GM21390 (cell line): ENCODE measurements at regions not wholly inside any gene's neighbourhood (a gene's known extent, or its start where the extent isn't known, plus 50 kb on each side); places are given as distances from the start of the nearest gene placed in this dataset.

ENCODE experiments used
- ATAC-seq: cut with Tn5 transposase; IDR thresholded peaks from one replicate; pipeline ENCODE4 v1.9.1; 2021; ENCODE audit not compliant: unreplicated experiment

DNA sequence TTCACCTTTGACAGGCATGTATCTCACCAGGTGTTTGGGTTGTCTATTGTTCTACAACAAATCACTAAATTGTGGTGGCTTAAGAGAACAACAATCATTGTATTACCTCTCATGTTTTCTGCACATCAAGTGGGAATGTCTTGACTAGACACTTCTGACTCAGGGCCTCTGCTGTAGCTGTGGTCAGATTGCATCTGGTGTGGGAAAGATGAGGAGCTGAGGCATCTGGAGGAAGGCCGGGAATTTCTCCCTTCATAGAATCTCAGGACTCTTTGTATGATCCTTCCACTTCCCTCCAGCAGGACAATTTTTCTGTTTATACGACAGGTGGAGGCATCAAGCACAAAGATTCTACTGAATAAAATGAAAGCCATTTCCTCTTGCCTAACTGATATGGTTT lies 511.8 kb upstream of the NBEA start:
- ATAC-seq: no peak

DNA sequence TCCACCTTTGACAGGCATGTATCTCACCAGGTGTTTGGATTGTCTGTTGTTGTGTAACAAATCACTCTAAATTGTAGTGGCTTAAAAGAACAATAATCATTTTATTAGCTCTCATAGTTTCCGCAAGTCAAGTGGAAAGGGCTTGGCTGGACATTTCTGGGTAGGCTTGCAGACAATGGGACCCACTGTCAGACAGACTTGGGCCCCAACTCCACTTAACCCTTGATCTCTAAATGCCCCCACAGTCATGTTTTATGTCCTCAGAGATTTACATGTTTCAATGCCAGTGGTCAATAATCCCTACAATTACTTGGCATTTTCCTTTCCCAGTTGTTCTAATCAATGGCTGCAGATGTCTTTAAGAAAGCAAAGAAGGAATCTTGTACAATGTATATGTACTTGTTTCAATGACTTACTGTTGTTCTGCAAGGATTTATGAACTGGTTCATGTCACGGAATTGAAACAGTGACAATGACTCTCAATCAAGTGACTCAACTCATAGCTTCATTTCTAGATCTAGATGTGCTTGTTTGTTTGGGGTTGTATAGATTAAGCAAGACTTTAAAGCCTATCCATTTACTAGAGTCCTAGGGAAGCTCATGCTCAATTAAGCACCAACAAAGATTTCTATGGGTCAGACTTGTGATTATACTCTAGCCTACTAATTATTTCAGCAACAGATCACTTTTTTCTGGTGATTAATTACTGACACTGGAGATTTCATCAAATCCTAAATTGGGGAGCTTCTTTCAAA lies 510.1 kb upstream of the NBEA start:
- ATAC-seq: no peak

DNA sequence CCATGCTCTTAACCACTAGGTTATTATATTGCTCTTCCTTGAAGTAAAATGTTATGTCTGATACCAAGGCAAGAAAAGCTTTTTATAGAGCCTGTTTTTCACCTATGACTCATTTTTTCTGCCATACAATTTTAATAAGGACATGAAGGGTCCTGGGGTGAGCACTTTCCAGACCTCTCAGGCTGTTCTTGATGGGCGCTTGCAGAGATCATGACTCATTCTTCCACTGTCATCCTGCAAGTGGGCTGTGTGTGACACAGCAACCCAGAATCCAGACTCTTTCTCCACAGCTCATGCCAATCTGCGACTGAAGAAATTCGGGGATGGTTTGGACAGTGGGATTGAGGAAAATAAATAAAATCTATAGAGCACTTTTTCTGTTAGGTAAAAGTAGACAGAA lies 506.7 kb upstream of the NBEA start:
- ATAC-seq: no peak

DNA sequence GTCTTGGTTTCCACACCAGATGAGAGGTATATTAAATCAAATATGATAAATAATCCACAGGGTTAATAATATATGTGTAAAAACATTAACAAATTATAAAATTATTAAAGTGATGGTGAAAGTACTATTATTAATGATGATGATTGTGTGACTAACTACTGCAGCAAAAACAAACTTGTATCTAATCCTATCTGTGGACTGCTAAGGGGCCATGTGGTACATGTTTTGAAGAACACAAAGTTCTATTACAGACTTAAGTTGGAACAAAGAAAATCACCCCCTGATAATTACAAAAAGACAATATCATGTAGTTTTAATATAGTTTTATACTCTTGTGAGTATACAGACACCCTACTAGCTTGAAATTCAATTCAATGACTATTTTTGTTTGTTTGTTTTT lies 504.2 kb upstream of the NBEA start:
- ATAC-seq: no peak

DNA sequence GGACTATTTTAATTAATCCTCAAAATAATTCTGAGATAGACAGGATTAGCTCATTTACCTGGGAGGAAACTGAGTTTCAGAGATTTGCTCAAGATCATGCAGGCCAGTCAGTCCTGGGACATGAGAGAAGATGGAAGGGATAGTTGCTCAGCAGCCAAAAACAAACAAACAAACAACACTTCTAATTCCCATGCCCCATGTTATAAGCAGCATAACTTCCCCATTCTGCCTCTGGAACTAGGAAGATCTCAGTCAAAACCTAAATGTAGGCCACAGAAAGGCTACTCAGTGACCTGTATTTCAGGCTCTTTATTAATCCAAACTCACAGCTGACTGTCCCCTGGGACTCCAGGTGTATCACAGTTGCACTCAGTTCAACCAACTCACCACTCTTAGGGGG lies 489.2 kb upstream of the NBEA start:
- no peak for ATAC-seq

DNA sequence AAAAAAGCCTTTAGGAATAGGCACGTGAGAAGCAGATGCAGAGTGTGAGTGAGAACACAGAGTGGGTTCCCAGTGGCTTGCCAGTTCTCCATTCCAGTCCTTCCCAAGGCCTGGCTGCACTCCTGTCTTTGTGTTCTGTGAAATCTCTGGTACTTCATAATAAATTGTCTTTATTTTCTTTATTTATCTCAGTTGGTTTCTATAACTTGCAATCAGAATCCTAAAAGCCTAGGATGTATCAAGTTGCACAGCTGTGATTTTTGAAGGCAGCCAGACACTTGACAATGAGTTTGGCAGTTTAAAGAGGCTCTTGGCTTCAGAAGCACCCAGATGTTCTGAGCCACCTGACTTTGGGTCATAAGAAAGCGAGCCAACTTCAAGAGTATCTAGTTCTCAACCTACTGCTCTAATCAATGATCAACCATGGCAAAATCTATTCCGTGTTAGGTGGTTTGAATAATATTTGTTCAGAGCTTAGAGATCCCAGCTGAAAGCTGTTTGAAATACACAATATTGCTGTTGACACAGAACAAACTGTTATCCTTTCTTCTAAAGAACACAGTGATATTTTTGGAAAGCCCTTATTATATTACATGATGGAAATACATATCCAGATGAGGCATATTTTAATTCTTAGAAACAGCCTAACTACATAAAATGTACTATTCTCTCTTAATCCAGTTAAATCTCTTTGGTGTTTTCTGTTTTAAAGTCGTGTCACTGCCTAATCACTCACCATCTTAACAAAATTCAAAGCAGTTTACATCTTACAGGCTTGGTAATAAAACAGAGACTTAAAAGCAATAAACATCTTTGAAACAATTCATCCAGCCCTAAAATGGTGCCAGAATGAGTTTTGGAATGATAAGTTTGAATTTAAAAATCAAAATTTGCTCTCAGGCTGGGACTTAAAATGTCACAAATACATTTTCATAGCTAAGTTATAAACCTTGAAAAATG lies 483.0 kb upstream of the NBEA start:
- ATAC-seq: no peak

DNA sequence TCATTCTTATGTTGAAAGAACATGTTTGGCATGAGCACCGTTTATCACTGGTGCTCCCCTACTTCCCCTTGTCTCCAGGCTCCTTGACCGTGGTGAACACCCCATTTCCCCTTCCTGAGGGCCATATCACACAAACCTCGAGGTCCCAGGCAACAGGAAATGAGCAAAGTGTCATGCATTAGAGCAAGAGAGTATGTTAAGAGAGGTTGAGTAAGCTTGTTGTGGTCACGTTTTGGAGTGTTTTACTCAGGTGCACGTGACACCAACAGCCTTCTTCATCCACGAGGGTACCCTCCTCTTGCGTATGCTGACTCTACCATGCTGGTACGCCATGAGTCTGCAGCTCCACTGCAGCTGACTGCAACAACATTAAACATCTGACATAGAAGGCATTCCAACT lies 482.2 kb upstream of the NBEA start:
- no peak for ATAC-seq

DNA sequence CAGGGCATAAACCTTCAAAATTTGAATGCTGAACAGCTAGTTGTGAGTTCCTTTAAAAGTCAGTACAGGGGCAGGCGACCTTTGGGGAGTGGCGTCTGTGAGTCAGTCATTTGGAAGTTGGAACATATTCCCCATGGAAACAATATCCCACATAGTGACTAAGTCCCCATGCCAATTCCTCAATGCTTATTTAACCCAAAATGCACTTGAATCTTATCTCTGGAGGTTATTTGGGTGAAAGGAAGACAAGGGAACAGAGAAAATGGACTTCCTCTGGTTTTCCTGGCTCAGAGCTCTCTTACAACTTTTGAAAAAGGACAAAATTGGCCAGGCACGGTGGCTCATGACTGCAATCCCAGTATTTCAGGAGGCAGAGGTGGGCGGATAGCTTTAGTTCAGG lies 479.2 kb upstream of the NBEA start:
- no peak for ATAC-seq

DNA sequence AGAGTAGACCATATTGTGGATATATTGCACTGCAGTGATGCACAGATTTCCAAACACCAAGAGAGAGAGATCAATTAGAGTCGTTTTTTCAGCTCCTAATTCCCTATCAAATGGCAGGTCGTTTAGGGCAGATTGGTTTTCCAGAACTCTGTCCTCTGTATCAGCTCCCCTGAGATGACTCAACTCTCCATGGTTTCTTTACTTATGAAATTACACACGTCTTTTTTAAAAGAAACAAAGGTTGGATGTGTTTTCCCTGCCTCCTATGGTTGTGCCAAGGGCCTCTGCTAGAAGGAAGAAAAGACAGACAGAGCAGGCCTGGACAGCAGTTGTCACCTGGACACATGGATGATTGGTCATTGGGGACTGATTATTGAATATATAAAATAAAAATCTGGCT lies 478.1 kb upstream of the NBEA start:
- no peak for ATAC-seq

DNA sequence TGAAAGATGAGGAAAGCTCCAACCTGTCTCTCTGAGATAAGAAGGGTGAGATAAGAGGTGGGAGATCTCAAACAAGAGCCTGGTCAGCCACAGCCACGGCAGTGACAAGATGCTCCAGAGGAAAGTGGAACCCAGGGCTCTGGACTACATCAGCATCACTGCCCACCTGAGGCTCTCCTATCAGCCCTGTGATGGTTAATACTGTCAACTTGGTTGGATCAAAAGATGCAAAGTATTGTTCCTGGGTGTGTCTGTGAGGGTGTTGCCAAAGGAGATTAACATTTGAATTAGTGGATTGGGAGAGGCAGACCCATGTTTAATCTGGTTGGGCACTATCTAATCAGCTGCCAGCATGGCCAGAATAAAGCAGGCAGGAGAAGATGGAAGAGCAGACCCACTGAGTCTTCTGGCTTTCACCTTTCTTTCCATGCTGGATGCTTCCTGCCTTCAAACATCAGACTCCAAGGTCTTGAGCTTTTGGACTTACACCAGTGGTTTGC lies 476.6 kb upstream of the NBEA start:
- ATAC-seq: no peak

DNA sequence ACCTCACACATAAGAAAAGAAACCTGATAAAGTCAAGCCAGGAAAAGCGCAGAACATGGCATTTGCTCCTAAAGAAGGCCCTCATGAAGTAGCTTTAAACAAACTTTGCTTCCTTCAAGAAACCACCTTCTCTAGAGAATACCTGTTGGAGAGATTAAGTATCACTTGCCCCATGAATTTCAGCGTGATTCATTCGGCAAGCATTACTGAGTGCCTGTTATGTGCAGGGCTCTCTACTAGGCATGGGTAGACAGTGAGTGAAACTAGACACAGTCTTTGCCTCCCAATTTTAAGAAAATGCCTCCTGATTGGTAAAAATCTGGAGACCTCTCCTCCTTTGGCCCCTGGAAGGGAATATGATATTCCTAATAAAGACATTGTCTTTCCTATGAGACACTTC lies 475.8 kb upstream of the NBEA start:
- ATAC-seq: no peak

DNA sequence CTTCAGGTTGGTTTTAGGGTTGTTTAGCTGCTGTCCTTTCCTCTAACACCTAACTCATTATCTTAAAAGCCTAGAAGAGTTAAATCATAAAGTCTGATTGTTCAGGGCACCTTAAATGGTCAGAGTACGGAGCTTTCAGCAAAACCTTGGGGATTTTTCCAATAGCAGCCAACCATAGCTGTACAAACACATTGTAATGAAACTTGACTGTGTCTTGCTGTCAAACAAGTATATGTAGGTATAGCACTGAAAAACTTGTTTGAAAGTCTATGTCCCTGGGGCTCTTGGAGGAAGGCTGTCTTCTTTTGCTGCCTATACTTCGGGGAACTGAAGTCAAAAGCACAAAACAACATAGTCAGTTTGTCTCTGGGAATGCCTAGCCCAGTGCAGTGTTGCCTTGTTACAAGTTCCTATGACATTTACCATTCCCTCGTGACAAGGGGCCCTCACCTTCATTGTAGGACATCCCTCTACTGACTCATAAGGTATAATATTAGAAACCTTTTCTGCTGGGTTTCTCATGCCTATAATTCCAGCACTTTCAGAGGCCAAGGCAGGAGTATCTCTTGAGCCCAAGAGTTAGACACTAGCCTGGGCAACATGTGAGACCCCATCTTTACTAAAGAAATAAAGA lies 474.5 kb upstream of the NBEA start:
- no peak for ATAC-seq

DNA sequence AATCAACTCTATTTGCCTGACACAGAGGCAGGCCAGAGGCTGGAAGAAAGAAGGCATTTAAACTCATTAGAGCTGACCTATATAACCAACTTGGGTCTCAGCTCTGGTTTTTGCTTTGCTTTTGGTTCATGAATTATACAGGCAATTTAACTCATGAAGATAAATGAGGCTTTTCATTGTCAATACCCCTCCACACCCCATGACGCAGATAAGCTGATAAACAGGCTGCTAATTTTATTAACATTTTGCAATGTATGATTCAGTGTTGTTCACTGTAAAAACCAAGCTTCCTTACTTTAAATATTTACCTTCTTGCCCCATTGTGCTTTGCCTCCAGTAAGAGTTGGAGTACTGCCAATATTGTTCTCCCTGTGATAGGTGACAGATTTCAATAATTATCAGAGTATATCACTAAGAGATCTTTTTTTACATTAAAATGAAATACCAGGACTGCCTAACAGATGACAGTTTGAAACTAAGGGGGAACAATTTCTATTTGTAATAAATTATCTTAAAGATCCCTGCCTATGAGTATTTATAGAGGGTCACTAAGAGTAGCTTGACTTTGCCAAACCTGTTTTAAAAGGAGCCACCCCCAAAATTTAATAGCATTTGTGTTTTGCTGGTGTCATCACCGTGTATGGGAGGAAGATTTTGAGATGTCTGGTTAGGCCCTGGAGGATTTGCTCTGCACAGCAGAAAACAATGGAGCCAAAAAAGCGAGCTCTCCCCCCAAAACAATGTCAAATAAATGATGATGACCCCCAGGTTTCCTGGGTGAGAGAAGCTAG lies 472.7 kb upstream of the NBEA start:
- no peak for ATAC-seq

DNA sequence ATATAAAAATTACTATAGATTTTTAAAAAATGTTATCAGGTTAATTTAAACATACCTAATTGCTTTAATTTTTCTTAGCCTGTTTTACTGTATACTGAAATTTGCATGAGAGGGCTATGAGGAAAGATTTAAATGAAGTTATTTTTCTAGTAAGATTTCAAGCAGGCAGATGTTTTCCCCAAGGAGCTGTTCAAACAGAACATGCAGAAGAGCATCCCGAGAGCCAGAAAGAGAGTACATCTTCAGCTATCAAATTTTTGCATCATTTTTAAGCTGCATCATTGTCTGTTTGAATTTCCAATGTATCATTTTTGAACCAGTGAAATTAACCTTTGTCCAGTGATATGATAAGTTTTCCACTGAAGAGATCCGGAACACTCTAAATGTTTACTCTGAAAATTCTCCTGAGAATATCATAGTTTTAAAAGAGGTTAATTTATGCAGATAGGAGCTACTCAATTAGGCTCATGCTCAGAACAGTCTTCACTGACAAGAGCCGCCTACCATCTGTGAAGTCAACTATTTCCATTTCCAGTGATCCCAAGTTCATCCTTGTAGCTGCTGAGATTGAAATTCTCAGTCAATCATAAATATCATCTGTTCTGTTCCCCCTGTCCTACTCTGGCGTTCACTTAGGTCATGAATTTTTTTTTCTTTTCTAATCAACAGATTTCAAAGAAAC lies 467.7 kb upstream of the NBEA start:
- no peak for ATAC-seq

DNA sequence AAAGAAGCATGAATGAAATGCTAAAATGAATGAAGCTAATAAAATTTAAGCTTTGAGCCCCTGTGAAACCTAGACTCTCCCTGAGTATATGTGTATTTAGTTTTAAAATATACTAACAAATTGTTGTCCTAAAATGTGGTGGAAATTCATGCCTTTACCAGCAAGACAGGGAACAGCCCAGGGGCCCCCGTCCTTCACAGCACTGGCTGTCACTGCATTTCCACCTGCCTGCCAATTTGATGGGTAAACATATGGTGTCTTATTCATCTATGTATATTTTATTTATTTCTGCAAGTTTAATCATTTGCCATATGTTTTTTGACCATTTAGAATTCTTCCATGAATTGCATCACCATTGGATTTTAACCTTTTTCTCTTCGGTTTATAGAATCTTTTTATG lies 463.7 kb upstream of the NBEA start:
- ATAC-seq: no peak

DNA sequence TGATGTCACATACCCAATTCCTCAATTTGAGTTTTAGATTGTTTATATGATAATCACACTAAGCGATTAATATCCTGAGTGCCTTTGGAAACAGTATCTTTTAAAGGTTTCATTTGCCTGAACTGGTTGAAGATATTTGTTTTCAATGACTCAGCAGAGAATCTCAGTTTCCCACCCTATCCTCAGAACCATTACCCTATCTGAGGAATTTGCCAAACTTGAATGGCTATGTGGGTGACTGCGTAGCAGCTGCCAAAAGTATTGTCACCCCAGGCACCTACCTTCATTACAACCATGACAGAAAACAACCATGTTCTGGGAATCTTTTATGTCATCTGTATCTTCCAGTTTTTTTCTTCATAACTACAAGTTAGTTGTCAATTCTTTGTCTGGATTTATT lies 440.1 kb upstream of the NBEA start:
- no peak for ATAC-seq

DNA sequence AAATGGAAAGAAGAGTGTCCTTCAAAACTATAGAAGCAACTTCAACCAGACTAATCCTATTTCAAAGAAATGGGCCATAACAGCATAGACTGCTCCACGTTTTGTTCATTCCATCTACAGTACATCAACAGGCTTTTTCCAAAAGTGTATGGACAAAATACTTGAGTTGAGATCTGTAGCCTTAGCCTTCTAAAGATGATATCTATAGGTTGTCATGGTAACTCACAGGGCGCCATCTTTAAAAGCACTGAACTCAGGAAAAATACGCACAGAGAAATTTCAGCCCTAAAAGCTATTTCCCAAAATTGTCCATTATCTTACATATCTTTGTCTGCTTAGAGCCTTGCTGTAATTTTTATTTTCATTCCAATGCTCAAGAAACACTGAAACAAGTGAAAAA lies 439.4 kb upstream of the NBEA start:
- no peak for ATAC-seq

DNA sequence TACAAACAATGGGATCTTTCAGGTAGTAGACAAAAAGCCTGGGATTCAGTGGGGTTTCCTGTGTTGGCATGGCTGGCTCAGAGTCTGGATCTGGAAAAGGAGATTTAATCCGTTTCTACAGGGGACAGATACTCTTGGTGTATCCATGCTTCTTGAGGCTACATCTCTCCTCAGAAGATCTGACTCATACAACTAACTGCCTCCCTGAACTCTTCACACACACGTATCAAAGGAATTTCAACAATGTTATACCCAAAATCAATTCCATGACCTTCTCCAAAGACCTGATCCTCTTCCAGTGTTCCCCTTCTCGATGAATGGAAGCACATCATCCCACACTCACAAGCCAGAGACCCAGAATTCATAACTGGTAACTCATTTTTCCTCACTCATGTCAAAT lies 435.3 kb upstream of the NBEA start:
- ATAC-seq: no peak

DNA sequence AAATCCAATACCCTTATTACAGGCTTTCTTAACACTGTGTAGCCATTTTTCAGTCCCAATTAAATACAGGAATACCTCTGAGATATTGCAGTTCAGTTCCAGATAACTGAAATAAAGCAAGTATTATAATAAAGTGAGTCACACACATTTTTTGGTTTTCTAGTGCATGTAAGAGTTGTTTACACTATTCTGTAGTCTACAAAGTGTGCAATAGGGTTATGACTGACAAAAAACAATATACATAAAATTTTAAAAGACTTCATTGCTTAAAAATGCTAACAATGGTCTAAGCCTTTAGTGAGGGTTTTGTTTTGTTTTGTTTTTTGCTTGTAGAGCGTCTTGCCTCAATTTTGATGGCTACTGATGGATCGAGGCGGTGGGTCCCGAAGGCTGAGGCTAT lies 434.4 kb upstream of the NBEA start:
- ATAC-seq: no peak

DNA sequence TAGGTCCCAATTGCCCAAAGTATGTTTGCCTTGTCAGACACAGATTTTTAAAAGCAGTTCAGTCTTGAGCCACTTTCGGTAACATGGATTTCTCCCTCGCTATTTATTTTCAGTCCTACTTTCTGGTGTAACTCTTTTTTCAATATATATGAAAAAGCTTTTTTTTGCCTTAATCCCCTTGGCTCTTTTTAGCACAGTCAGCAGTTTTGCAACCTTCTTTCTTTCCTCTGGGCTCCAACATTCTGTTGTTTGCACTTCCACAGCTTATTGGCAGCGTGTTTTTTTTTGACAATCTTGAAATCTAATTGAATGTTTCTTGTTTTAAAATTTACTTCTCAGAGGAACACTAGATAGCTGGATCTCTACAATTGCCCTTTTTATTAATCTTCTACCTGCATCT lies 429.3 kb upstream of the NBEA start:
- no peak for ATAC-seq
